Keratinocyte (primary cell): ENCODE measurements at regions not wholly inside any gene's neighbourhood (a gene's known extent, or its start where the extent isn't known, plus 50 kb on each side); places are given as distances from the start of the nearest gene placed in this dataset.

Source experiments
- CTCF ChIP-seq, 3 experiments: IDR thresholded peaks in 1 of 3; conservative IDR thresholded peaks in 1 of 3; optimal IDR thresholded peaks in 1 of 3; 2 replicates in 2 of 3; 3 replicates in 1 of 3; pipeline versions ENCODE3 to v1.5.1; 2011; ENCODE audit warnings: low read length in 3 of 3, mild to moderate bottlenecking in 3 of 3, moderate library complexity in 2 of 3, control low read depth in 1 of 3, inconsistent platforms in 1 of 3; ENCODE audit not compliant: insufficient read depth in 2 of 3; ENCODE audit errors: extremely low read depth in 1 of 3
- EZH2 ChIP-seq: IDR thresholded peaks from one replicate; pipeline ENCODE4 v1.6.1; 2012; ENCODE audit warnings: inconsistent platforms, mild to moderate bottlenecking, low read length, moderate library complexity

- TF ChIP-seq CTCF (optimal IDR thresholded peaks at IDR 0.05 in 1 of 3, IDR thresholded peaks at IDR 0.05 in 1 of 3, conservative IDR thresholded peaks at IDR 0.05 in 1 of 3; ENCODE audit: extremely low read depth in 1 of 3, insufficient read depth in 2 of 3, low read length in 3 of 3): no peak
- TF ChIP-seq EZH2: no peak
Measured at GRCh38 chr11:116689413-116690127, 83.2 kb downstream of the BUD13 start.
